ENCODE measurements at regions not wholly inside any gene's neighbourhood (a gene's known extent, or its start where the extent isn't known, plus 50 kb on each side); places are given as distances from the start of the nearest gene placed in this dataset.
"Not testable (repeated sequence)": the region's sequence is repeated elsewhere in the genome, so short reads cannot be mapped to it uniquely, and the experiment has no call there.

DNA sequence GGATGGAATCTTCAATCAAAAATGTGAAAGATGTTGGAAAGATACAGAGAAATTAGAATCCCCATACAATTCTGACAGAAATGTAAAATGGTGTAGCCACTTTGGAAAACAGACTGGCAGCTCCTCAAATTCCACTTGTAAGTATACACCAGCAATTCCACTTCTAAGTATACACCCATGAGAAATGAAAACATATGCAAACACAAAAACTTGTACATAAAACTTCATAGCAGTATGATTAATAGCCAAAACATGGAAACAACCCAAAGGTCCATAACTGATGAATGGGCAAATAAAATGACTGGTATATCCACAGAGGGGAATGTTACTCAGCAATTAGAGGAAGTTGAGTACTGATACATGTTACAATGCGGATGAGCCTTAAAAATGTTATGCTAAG lies 304.3 kb upstream of the NUPR2 start:
- H3K79me1 ChIP-seq (ENCODE audit: low read depth in 1 of 2, low read length in 2 of 2); H3K9me3 ChIP-seq (ENCODE audit: control insufficient read depth, insufficient read depth, low read length); H4K20me1 ChIP-seq (ENCODE audit: insufficient read depth, low read length); H2BK5ac ChIP-seq (ENCODE audit: low read depth, low read length, poor library complexity, severe bottlenecking); H3K18ac ChIP-seq (ENCODE audit: low read depth, low read length); in situ Hi-C loops (cut with MboI; ENCODE audit: low sequenced_read_pairs); dilution Hi-C loops (cut with HindIII; ENCODE audit: low sequenced_read_pairs, unreplicated experiment); H3K27ac ChIP-seq (ENCODE audit: insufficient read depth, low read length); intact Hi-C loops (cut with micrococcal nuclease); H3K9ac ChIP-seq (ENCODE audit: low read depth, low read length); H3K4me1 ChIP-seq (ENCODE audit: control insufficient read depth, insufficient read depth, low read length); H2BK20ac ChIP-seq (ENCODE audit: low read depth, low read length); POLR2A ChIA-PET (ENCODE audit: unreplicated experiment); H3K23ac ChIP-seq (ENCODE audit: low read depth, low read length); H3K4me3 ChIP-seq (ENCODE audit: insufficient read depth, low read depth, low read length); H3K9me1 ChIP-seq (ENCODE audit: insufficient read depth, low read length); H3K14ac ChIP-seq (replicated peaks; ENCODE audit: low read depth, low read length); H4K91ac ChIP-seq (ENCODE audit: insufficient read depth, low read depth, low read length); ATAC-seq (ENCODE audit: low read depth); DNase-seq; H3K56ac ChIP-seq (ENCODE audit: extremely low read depth, insufficient read depth, low read length); H3K27me3 ChIP-seq (ENCODE audit: control insufficient read depth, insufficient read depth, low read length); H2BK15ac ChIP-seq (ENCODE audit: low read depth, low read length); H2AFZ ChIP-seq (replicated peaks; ENCODE audit: low read length, poor library complexity); H4K5ac ChIP-seq (ENCODE audit: low read depth, low read length); H3K4ac ChIP-seq (ENCODE audit: low read depth, low read length); H4K8ac ChIP-seq (ENCODE audit: low read depth in 2 of 2, low read length in 2 of 2); CTCF ChIA-PET; H2BK120ac ChIP-seq (ENCODE audit: low read depth, low read length); H2AK9ac ChIP-seq (replicated peaks; ENCODE audit: low read depth, low read length, poor library complexity); H2AK5ac ChIP-seq (ENCODE audit: low read depth, low read length); H3K4me2 ChIP-seq (ENCODE audit: low read depth, low read length); H3K36me3 ChIP-seq (ENCODE audit: control insufficient read depth, insufficient read depth, low read length); BruUV-seq (replicated peaks): not testable (repeated sequence)
- no CpG with 5 or more reads among the region's 1 CpG for WGBS, 2 experiments (ENCODE audit: extremely low coverage in 2 of 2, insufficient read length in 1 of 2)
